ENCODE measurements at regions not wholly inside any gene's neighbourhood (a gene's known extent, or its start where the extent isn't known, plus 50 kb on each side); places are given as distances from the start of the nearest gene placed in this dataset.
"Not testable (repeated sequence)": the region's sequence is repeated elsewhere in the genome, so short reads cannot be mapped to it uniquely, and the experiment has no call there.

DNA sequence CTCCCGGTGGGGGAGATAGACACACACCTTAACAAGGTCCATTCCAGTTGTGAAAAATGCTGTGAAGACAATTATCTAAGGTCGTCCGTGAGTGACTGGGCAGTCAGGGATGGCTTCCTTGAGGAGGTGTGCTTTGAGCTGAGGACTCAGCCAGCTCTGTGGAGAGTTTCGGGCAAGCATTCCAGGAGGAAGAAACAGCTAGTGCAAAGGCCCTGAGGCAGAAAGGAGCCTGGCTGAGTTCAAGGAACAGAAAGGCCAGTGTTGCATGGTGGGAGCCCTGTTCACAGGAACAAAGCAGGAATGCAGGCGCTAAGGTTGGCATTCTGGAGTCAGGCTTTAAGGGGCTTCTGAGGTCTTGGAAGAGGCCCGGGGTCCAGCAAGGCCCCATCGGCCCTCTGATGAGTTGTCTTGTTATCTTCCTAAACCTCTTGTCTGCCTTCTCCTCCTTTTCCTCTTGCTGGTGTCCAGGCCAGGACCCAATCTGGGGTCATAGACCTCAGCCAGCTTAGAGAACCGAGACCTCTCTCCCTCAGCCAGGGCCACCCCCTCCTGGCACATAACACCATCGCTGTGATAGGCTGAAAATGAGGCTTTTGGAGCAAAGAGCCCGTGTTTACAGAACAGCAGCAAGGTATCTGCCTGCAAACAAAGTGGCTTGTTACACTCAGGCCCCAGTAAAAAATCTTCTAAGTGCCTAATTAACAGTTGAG is 270.2 kb upstream of the MVB12B start:
- in situ Hi-C loops (cut with MboI; ENCODE audit: low sequenced_read_pairs) = no loop called here

DNA sequence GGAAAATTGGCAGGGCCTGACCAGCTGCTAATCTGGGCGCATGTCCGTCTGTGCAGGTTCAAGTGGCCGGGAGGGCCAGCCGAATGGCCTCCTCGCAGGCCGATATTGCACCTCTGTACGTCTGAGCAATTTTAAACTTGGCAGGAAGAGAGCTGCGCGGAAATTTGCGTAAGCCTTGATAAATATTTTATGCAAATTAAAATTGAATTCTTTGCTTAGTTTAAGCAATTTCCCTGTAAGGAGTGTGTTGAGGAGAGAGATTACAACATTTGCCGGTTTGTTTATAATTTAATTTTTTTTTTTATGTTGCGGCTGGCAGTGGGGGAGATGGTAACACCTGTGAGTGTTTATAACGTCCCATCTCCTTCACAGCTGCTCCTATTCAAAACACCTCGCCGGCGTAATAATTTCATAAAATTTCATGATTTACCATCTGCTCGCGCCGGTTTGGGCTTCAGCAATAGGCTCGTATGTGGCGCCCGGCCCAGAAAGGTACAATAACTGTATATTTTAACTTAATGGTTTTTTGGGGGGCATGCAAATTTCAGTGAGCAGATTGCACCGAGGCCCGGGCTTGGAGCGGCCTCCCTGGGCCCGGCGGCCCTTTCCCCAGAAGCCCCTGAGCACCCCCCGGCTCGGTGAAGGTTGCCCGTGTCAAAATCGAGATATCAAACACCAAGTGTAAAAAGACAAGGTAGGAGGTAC is 269.4 kb upstream of the MVB12B start:
- in situ Hi-C loops (cut with MboI; ENCODE audit: low sequenced_read_pairs) = no loop called here

DNA sequence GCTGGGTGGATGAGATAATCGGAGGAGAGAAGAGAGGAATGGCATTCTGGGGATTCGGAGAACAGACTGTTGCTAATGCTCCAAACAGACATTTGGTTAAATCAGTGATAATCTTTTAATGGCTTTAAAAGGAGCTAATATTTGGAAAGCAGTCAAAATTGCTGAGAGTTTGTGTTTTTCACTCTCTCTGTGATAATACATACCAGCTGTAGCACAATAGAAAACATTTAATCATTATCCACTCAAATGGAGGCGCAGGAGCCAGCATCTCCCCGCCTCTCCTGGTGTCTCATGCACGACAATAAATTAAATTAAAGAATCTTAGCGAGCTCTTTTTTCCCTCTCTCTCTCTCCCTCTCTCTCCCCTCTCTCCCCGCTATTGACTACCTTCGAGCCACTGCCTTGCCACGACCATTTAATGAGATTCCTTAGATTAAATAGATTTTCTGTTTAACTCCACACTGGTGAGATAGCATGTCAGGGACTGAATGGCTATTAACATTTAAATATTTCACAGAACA is 268.6 kb upstream of the MVB12B start:
- in situ Hi-C loops (cut with MboI; ENCODE audit: low sequenced_read_pairs) = no loop called here

DNA sequence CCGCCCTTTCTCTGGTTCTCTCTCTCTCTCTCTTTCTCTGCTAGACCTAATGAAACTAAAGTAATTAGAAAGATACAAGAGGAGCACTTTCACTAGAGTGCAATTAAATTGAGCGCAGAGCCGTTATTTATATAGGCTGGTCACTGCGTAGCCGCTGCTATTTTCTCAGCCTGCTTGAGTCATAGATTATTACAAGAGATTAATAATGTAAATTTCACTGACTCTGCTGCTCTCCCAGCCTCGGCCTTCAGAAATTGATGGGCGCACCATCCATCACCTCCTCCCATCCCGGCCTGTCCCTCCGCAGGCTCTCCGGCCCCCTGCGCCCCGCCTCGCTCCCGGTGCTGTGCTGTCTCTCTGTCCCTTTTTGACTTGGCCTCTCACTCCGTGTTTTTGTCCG is 268.0 kb upstream of the MVB12B start:
- in situ Hi-C loops (cut with MboI; ENCODE audit: low sequenced_read_pairs) = no loop called here

DNA sequence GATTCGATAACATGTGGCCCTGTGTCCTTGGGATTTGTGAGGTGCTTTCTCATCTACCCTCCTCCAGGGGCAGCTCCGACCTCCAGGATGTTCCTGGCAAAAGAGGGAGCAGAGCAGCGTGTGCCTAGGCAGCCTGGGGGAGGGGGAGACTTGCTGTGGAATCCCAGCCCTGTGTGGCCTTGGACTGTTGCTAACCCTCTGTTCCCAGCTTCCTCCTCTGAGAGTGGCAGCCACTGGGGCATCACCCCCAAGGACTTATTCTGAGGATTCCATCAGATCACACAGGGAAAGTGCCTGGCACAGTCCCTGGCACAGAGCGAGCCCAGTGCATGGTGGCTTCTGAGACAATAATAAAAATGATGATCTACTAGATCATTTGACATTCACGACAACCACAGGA is 265.1 kb upstream of the MVB12B start:
- in situ Hi-C loops (cut with MboI; ENCODE audit: low sequenced_read_pairs) = no loop called here

DNA sequence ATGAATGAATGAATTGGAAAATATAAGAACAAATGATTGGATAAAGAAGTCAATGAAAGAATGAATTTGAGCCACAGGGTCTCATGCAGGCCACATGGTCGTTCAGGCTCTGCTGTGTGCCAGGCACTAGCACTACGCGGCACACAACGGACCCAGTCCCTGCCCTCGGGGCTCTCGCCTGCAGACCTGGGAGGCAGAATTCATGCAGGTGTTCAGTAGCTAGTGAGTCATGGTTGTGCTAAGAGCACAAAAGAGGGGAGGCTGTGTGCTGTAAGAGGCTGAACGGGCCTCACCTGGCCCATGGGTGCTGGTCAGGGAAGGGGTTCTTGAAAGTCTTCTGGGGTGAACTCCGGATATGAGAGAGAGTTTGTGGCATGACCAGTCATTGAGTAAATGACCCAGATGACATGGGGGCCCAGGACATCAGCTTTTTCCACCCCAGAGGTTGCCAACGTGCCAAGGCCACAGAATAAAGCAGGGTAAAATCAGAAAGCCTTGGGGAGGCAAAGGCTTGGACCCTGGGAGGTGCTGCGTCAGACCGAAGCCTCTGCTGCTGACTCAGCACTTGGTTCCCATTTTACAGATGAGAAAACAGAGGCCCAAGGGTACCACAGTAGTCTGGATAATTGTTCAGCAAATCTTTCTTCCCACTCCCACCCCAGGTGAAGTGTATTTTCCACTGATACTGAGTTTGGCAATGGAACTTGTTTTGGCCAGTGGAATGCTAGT is 264.3 kb upstream of the MVB12B start:
- in situ Hi-C loops (cut with MboI; ENCODE audit: low sequenced_read_pairs) = no loop called here

DNA sequence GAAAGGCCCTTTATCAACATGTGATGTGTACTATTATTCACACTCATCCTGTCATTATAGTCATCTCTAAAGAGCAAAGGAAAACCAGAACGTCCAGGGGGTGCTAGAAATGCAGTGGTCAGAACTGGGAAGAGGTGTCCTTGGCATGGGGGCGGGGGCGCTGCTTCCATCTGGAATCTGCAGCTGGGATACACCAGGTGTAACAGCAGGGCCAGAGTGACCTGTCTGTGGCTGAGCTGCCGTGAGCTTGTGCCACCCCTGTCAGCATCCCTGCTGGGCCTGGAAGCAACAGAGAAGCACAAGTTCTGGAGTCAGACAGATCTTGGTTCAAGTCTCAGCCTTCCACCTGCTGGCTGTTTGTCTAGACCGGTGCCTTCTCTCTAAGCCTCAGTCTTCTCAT is 263.3 kb upstream of the MVB12B start:
- in situ Hi-C loops (cut with MboI; ENCODE audit: low sequenced_read_pairs) = no loop called here

DNA sequence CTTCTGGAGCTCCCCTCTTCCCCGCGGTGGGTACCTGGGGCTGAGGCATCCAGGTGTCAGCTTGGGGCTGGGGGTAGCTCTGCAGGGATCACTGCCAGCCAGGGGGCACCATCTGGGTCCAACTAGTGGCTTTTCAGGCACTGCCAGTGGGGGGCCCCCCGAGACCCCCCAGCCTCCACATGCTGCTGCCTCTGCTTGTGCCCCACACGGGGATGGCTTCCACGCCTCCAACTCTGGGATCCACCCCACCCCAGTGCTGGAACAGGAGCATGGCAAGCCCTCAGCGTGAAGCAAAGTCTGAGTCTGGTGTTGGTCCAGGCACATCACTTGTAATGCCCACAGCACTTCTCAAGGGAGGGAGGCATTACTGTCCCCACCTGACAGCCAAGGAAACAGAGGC is 260.5 kb upstream of the MVB12B start:
- in situ Hi-C loops (cut with MboI; ENCODE audit: low sequenced_read_pairs) = no loop called here

DNA sequence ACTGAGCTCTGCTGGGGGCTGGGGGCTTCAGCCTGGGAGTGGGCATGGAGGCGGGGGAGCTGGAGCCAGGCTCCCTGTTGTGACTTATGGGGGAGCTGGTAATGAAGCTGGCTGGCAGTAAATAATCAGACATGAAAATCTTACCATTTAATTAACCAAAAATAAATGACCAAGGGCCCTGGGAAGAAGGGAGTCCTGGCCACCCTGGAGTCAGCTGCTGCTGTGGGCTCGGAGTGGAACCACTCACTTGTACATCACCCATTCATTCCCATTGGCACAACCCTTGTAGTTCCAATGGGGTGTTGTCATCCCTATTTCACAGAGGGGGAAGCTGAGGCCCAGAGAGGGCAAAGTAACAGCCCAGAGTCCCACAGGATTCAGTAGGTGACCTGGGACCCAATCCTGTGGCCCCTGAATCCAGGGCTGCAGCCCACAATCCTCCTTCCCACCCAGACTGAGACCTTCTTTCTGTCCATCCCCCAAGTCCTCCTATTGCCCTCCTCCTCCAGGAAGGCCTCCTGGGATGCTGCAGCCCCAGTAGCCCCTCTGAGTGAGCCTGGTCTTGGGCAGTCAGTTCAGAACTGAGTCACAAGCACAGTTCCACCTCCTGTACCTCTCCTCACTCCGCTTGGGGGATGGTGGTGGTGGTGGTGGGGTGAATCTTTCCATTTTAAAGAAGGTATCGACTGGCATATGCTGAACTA is 259.4 kb upstream of the MVB12B start:
- in situ Hi-C loops (cut with MboI; ENCODE audit: low sequenced_read_pairs) = no loop called here

DNA sequence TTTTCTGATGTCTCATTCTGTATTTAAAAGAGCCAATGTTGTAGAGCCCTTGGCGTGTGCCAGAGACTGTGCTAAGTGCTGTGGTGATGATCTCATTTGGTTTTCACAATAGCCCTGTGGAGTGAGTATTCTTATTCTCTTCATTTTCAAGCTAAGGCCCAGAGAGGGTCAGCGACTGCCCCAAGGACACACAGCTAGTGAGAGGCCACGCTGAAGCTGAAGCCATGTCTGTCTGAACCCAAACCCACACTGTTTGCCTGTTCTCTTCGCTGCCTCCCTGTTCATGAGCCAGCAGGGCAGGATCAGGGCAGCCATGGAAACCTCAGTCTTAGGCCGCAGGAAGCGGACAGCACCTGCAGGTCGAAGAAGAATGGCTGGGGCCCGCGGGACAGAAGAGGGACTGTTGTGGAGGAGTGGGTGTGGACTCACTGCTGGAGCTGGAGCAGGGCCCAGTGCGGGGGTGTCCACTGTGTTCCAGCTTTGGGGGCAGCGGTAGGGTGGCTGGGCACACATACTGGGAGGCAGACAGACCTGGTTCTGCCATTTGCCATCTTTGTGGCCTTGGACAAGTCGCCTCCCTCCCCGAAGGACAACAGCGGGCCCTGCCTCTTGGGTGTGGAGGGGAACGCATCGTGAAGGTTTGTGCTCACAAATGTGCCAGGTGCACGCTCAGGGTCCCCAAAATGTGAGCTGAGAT is 257.9 kb upstream of the MVB12B start:
- in situ Hi-C loops (cut with MboI; ENCODE audit: low sequenced_read_pairs) = no loop called here

DNA sequence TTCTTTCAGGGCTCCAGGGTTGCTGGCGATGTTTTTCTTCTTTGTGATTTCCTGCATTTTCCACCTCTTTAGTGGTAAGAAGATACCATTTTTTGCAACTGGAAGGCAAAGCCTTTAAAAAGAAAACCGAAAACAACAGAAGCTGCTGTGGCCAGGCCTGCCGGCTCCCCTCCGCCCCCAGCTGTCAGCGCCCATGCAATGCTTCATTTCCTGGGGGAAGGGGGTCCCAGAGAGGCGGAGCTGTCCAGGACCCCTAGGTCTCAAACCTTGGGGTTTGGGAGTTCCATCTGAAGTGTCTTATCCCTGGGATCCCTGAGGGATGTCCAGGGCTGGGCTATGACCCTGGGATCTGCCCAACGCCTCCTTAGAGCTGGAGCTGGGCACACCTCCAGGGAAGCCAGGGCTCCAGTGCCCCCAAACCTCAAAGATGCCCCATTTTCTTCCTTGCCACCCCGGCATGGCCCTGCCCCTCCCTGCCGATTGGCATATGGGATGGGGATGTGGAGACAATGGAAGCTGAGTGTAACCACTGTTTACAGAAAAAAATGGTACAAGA is 257.2 kb upstream of the MVB12B start:
- in situ Hi-C loops (cut with MboI; ENCODE audit: low sequenced_read_pairs) = no loop called here

DNA sequence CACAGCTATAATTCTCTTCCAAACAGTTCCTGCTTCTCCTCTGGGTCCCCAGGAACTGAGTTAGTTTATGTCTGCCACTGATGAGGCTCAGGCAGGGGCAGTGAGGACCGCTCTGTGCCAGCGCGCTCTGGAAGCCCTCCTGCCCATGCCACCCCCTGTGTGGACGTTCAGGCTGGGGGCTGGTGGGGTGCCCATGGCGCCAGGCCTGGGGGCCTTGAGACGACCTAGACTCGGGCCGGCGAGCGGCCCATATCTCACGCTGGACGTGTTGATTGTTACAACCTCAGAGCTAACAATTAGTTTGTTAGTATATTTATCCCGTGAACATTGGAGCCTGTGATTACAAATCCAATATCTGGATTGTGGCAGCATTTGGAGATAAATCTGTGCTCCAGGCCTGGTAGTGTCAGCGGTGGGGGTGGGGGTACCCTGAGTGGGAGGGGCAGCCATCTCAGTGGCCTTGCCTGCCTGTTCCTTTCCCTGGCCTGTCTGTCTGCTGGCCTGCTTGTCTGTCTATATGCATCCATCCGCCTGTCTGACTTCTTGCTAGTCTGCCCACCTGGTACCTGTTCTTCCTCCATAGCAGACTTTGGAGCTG is 256.5 kb upstream of the MVB12B start:
- in situ Hi-C loops (cut with MboI; ENCODE audit: low sequenced_read_pairs) = no loop called here

DNA sequence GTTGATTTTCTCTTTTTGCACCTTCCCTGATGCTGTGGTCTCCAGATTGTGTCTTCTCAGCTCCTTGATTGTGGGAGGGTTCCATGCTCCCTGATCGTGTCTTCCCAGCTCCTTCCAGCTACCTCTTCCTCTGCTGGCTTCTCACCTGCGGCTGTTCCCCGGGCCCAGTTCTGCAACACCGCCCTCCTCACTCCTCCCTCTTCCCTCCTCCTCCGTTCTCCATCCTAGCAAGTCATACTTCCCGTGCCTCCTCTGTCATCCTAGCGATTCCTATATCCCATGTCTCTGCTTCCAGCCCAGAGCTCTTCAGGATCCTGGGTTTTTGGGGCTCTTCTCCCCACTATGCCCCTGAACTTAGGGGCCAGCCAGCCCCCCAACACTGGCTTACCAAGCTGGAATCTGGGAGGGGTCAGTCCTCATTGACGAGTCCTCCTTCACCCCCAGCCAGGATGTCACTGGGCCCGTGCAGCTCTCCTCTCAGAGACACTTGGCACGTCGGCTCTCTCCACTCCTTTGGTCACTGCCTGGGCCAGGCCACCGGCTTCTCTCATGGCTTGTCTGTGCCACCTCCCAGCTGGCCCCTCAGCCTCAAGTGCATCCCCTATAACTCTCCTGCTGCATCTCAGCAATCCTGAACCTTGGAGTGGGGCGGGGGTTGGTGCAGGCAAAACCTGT is 255.4 kb upstream of the MVB12B start:
- in situ Hi-C loops (cut with MboI; ENCODE audit: low sequenced_read_pairs) = no loop called here

DNA sequence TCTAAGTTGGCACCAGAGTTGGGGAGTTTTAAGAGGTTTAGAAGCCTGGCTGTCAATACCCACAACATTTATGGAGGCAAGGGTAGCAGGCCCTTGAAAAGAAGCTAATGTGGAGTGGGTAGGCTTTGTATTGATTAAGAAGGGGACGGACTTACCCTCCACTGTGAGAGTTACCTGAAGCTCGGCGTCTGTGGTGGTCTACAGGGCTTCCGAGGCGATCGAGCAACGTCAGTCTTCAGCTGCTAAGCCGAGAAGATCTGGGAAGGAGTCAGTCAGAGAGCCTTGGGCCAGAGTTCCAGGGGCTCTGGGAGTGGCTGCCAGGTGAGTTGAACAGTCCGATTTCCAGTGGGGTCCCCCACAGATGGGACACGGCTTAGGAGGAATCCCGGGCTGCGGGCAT is 249.0 kb upstream of the MVB12B start:
- in situ Hi-C loops (cut with MboI; ENCODE audit: low sequenced_read_pairs) = not testable (repeated sequence)

DNA sequence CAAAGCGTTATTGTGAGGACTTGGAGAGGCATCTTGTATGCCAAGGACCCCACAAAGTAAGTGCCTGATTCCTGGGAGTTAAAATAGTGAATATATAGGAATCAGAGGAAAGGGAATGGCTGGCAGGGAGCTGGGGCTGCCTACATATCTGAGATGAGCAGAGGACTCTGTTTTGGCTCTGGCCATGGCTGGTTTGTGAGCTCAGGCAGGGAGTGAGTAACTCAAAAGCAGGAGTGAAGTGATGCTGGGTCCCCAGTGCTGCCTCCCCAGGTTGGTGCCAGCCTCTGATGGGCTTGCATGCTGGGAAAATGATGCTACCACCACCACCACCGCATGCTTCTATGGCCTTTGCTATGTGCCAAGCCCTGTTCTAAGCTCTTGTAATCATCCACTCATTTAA is 246.0 kb upstream of the MVB12B start:
- in situ Hi-C loops (cut with MboI; ENCODE audit: low sequenced_read_pairs) = no loop called here

DNA sequence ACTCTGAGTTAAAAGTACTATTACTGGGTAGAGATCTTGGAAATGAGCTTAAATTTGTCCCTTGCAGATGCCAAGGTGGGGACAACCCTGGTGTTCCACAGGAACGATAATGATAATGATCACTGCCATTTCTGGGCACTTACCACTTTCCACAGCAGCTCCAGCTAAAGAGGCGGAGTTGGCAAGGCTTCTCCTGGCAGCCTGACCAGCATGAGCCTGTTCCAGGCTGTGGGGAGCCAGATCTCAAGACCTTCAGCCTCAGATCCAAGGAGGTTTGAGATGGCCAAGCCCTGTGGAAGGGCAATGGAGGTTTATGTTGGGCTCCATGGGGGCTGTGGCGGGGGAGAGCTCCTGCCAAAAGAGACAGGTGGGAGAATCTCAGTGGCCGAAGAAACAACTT is 244.9 kb upstream of the MVB12B start:
- in situ Hi-C loops (cut with MboI; ENCODE audit: low sequenced_read_pairs) = no loop called here

DNA sequence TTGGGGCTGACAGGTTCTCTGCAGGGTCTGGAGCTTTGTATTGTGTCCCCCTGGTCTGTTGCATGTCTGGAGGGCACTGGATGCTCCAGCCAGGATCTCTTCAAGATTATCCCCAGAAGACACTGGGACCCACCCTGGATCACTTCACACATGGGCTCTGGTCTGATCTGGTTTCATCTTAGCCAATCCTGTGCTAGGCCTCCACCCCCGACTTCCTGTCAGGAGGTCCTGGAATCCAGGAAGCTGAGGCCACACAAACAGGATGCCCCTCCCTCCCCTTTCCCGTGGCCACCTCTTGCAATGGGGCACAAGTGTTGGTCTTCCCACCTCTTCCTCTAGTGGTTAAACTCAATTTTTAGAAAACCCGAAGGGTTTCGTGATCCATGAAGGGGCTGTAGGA is 242.6 kb upstream of the MVB12B start:
- in situ Hi-C loops (cut with MboI; ENCODE audit: low sequenced_read_pairs) = no loop called here

DNA sequence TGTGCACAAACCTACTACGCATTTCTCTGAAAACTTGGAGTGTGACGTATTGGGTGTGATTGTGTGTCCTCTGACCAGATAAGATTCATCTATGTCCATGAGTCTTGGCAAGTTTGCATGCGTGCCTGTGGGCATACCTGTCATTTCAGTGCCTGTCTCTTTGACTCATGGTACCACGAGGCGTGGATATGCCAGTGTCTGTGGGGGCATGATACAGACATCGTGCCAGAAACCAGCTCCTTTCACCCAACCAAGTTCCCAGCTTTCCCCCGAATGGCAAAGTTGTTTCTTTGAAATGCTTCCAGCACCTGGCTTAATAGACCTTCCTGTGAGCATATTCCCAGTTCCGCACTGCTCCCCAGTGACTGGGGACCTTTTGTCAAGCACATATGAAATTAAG is 241.9 kb upstream of the MVB12B start:
- in situ Hi-C loops (cut with MboI; ENCODE audit: low sequenced_read_pairs) = no loop called here

DNA sequence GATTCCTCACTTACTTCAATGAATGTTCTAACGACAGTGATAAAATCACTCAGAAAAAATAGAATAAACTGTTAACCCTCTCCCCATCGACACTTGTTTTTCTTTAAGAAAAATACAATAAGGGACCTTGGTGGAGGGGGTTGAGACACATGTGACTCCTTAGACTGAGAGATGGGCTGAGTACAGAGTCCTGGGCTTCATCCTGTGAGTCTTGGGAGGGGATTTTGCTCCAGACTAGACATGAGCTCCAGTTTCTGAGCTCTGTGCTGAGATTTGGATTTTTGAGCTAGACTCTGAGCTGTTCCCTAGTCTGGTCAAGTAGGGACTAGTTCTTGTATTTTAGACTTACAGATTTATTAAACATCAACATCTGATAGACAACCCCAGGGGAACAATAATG is 241.5 kb upstream of the MVB12B start:
- in situ Hi-C loops (cut with MboI; ENCODE audit: low sequenced_read_pairs) = no loop called here
